Ishikawa (cell line): ENCODE measurements at regions not wholly inside any gene's neighbourhood (a gene's known extent, or its start where the extent isn't known, plus 50 kb on each side); places are given as distances from the start of the nearest gene placed in this dataset.

Source experiments
- CEBPB ChIP-seq: IDR thresholded peaks from 2 replicates; pipeline ENCODE4 v1.6.1; 2012
- CREB1 ChIP-seq: IDR thresholded peaks from 2 replicates; pipeline ENCODE4 v1.6.1; 2012; ENCODE audit warnings: low read depth
- EGR1 ChIP-seq: IDR thresholded peaks from 2 replicates; pipeline ENCODE4 v1.6.1; 2012
- EP300 ChIP-seq: IDR thresholded peaks from 2 replicates; pipeline ENCODE4 v1.6.1; 2012; ENCODE audit warnings: borderline replicate concordance
- FOXM1 ChIP-seq: IDR thresholded peaks from 2 replicates; pipeline ENCODE4 v1.6.1; 2012; ENCODE audit warnings: low read depth, borderline replicate concordance
- MAX ChIP-seq: IDR thresholded peaks from 2 replicates; pipeline ENCODE4 v1.6.1; 2012
- NFIC ChIP-seq: IDR thresholded peaks from 2 replicates; pipeline ENCODE4 v1.6.1; 2012
- RAD21 ChIP-seq: IDR thresholded peaks from 2 replicates; pipeline ENCODE4 v1.6.1; 2012; ENCODE audit warnings: low read depth
- REST ChIP-seq: IDR thresholded peaks from 2 replicates; pipeline ENCODE4 v1.6.1; 2012; ENCODE audit warnings: low read depth, mild to moderate bottlenecking
- TAF1 ChIP-seq: IDR thresholded peaks from 2 replicates; pipeline ENCODE4 v1.6.1; 2012; ENCODE audit warnings: low read depth, mild to moderate bottlenecking
- TCF12 ChIP-seq: IDR thresholded peaks from 2 replicates; pipeline ENCODE4 v1.6.1; 2012; ENCODE audit warnings: low read depth
- TEAD4 ChIP-seq: IDR thresholded peaks from 2 replicates; pipeline ENCODE4 v1.6.1; 2012
- USF1 ChIP-seq: IDR thresholded peaks from 2 replicates; pipeline ENCODE4 v1.6.1; 2012
- YY1 ChIP-seq: IDR thresholded peaks from 2 replicates; pipeline ENCODE4 v1.6.1; 2012; ENCODE audit warnings: low read depth
- ZBTB7A ChIP-seq: IDR thresholded peaks from 2 replicates; pipeline ENCODE4 v1.6.1; 2012; ENCODE audit warnings: low read depth

- no peak for TF ChIP-seq NFIC
- no peak for TF ChIP-seq TAF1
- TF ChIP-seq FOXM1 = no peak
- TF ChIP-seq REST = no peak
- TF ChIP-seq YY1 = no peak
- TF ChIP-seq MAX = no peak
- TF ChIP-seq EP300 = no peak
- TF ChIP-seq EGR1 = no peak
- TF ChIP-seq ZBTB7A = no peak
- no peak for TF ChIP-seq USF1
- TF ChIP-seq CREB1 = no peak
- TF ChIP-seq TCF12 = no peak
- no peak for TF ChIP-seq TEAD4
- no peak for TF ChIP-seq CEBPB
- TF ChIP-seq RAD21 = no peak
These were observed 162.6 kb upstream of the PLEKHG7 start for GRCh38 chr12:92539976-92540781.

GRCh38 chr12:92539110-92539749 is 163.6 kb upstream of the PLEKHG7 start:
- TF ChIP-seq EP300 (no peak), USF1 (no peak), REST (no peak), EGR1 (no peak), CREB1 (no peak), TCF12 (no peak), TAF1 (no peak), MAX (no peak), ZBTB7A (no peak)

- no peak for TF ChIP-seq TCF12
- TF ChIP-seq EGR1 = no peak
These were observed 165.4 kb upstream of the PLEKHG7 start for GRCh38 chr12:92537290-92537960.

- no peak for TF ChIP-seq CREB1
These were observed 166.8 kb upstream of the PLEKHG7 start for GRCh38 chr12:92535961-92536360.

- TF ChIP-seq RAD21 = no peak
- no peak for TF ChIP-seq USF1
- TF ChIP-seq MAX = no peak
- no peak for TF ChIP-seq TCF12
- no peak for TF ChIP-seq ZBTB7A
- TF ChIP-seq YY1 = no peak
- TF ChIP-seq NFIC = no peak
- TF ChIP-seq FOXM1 = no peak
- TF ChIP-seq CREB1 = no peak
- no peak for TF ChIP-seq TEAD4
- no peak for TF ChIP-seq EGR1
- no peak for TF ChIP-seq TAF1
- TF ChIP-seq REST = no peak
These were observed 169.4 kb upstream of the PLEKHG7 start for GRCh38 chr12:92533280-92533890.
